Loucy (cell line): ENCODE measurements at regions not wholly inside any gene's neighbourhood (a gene's known extent, or its start where the extent isn't known, plus 50 kb on each side); places are given as distances from the start of the nearest gene placed in this dataset.

Experiments used
- EZH2phosphoT487 ChIP-seq: fragments of 200-600 bp; IDR thresholded peaks from 2 replicates; pipeline ENCODE4 v1.6.1; 2018; ENCODE audit warnings: antibody characterized with exemption, mild to moderate bottlenecking, moderate library complexity, borderline replicate concordance
- TF ChIP-seq, protein P1 (sequence below): fragments of 200-600 bp; sonication (generic); conservative IDR thresholded peaks from 2 replicates; pipeline ENCODE4 v1.5.1; 2014; ENCODE audit warnings: mild to moderate bottlenecking, antibody characterized with exemption, low read length

DNA sequence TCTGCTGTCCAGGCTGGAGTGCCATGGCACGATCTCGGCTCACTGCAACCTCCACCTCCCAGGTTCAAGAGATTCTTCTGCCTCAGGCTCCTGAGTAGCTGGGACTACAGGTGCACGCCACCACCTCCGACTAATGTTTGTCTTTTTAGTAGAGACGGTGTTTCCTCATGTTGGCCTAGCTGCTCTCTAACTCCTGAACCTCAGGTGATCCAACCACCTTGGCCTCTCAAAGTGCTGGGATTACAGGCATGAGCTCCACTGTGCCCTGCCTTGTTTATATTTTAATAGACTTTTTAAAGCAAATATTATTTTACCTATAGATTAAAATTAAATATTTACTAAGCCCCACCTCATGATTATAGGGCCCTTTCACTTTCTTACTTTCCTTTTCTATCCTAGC is 483.2 kb upstream of the EPHA7 start:
- no peak for TF ChIP-seq EZH2phosphoT487
- TF ChIP-seq, protein P1, sequence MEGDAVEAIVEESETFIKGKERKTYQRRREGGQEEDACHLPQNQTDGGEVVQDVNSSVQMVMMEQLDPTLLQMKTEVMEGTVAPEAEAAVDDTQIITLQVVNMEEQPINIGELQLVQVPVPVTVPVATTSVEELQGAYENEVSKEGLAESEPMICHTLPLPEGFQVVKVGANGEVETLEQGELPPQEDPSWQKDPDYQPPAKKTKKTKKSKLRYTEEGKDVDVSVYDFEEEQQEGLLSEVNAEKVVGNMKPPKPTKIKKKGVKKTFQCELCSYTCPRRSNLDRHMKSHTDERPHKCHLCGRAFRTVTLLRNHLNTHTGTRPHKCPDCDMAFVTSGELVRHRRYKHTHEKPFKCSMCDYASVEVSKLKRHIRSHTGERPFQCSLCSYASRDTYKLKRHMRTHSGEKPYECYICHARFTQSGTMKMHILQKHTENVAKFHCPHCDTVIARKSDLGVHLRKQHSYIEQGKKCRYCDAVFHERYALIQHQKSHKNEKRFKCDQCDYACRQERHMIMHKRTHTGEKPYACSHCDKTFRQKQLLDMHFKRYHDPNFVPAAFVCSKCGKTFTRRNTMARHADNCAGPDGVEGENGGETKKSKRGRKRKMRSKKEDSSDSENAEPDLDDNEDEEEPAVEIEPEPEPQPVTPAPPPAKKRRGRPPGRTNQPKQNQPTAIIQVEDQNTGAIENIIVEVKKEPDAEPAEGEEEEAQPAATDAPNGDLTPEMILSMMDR, result no peak
